Parathyroid adenoma (tissue), 2 donors: ENCODE measurements at regions not wholly inside any gene's neighbourhood (a gene's known extent, or its start where the extent isn't known, plus 50 kb on each side); places are given as distances from the start of the nearest gene placed in this dataset.

Experiments used
- H2AFZ ChIP-seq: fragments of 300-600 bp; sonication (generic); one replicate; pipeline ENCODE4 v1.7.0; 2017; ENCODE audit warnings: antibody characterized with exemption, mild to moderate bottlenecking
- H3K27ac ChIP-seq: fragments of 300-600 bp; sonication (generic); one replicate; pipeline ENCODE4 v1.7.0; 2017
- H3K27me3 ChIP-seq: fragments of 300-600 bp; sonication (generic); one replicate; pipeline ENCODE4 v1.7.0; 2017; ENCODE audit warnings: low read length; ENCODE audit not compliant: control insufficient read depth, insufficient read depth
- H3K36me3 ChIP-seq: fragments of 300-600 bp; sonication (generic); one replicate; pipeline ENCODE4 v1.7.0; 2017; ENCODE audit warnings: low read length; ENCODE audit not compliant: control insufficient read depth, insufficient read depth
- H3K4me1 ChIP-seq: fragments of 300-600 bp; sonication (generic); one replicate; pipeline ENCODE4 v1.7.0; 2017; ENCODE audit warnings: control low read depth
- H3K4me2 ChIP-seq: fragments of 300-600 bp; sonication (generic); one replicate; pipeline ENCODE4 v1.7.0; 2017; ENCODE audit warnings: low read length
- H3K4me3 ChIP-seq: fragments of 300-600 bp; sonication (generic); one replicate; pipeline ENCODE4 v1.7.0; 2017; ENCODE audit warnings: low read depth, low read length
- H3K79me2 ChIP-seq: fragments of 300-600 bp; sonication (generic); one replicate; pipeline ENCODE4 v1.7.0; 2017; ENCODE audit warnings: control low read depth
- H3K9ac ChIP-seq: fragments of 300-600 bp; sonication (generic); one replicate; pipeline ENCODE4 v1.7.0; 2017; ENCODE audit warnings: mild to moderate bottlenecking
- H3K9me3 ChIP-seq: fragments of 300-600 bp; sonication (generic); one replicate; pipeline ENCODE4 v1.7.0; 2017; ENCODE audit warnings: low read length; ENCODE audit not compliant: control insufficient read depth
- TF ChIP-seq, protein P1 (sequence below): fragments of 300-600 bp; sonication (generic); IDR thresholded peaks from one replicate; pipeline ENCODE4 v1.7.0; 2017; ENCODE audit warnings: antibody characterized with exemption, mild to moderate bottlenecking
- donor health status: primary hyperparathyroidism.

GRCh38 chr4:180636696-180637404, 1606.4 kb upstream of the TENM3 start:
- no peak overlapping the region for H3K27ac ChIP-seq
- H2AFZ ChIP-seq: no peak overlapping the region
- no peaks in the 10 kb centered on the region for H3K4me1 ChIP-seq
- H3K9me3 ChIP-seq: no peaks in the 10 kb centered on the region
- H3K27me3 ChIP-seq: no peaks in the 10 kb centered on the region
- H3K79me2 ChIP-seq: no peaks in the 10 kb centered on the region
- no peak overlapping the region for H3K4me3 ChIP-seq
- H3K4me2 ChIP-seq: no peak overlapping the region
- H3K36me3 ChIP-seq: no peaks in the 10 kb centered on the region
- TF ChIP-seq, protein P1, sequence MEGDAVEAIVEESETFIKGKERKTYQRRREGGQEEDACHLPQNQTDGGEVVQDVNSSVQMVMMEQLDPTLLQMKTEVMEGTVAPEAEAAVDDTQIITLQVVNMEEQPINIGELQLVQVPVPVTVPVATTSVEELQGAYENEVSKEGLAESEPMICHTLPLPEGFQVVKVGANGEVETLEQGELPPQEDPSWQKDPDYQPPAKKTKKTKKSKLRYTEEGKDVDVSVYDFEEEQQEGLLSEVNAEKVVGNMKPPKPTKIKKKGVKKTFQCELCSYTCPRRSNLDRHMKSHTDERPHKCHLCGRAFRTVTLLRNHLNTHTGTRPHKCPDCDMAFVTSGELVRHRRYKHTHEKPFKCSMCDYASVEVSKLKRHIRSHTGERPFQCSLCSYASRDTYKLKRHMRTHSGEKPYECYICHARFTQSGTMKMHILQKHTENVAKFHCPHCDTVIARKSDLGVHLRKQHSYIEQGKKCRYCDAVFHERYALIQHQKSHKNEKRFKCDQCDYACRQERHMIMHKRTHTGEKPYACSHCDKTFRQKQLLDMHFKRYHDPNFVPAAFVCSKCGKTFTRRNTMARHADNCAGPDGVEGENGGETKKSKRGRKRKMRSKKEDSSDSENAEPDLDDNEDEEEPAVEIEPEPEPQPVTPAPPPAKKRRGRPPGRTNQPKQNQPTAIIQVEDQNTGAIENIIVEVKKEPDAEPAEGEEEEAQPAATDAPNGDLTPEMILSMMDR: no peak
- H3K9ac ChIP-seq: no peak overlapping the region

- H3K9me3 ChIP-seq: no peaks in the 10 kb centered on the region
- no peak overlapping the region for H3K4me2 ChIP-seq
- H3K36me3 ChIP-seq: no peaks in the 10 kb centered on the region
- no peaks in the 10 kb centered on the region for H3K79me2 ChIP-seq
- H3K27ac ChIP-seq: no peak overlapping the region
- TF ChIP-seq, protein P1: no peak
- no peak overlapping the region for H3K9ac ChIP-seq
- H3K4me1 ChIP-seq: no peaks in the 10 kb centered on the region
- H3K4me3 ChIP-seq: no peak overlapping the region
- no peaks in the 10 kb centered on the region for H3K27me3 ChIP-seq
- H2AFZ ChIP-seq: no peak overlapping the region
Measured at GRCh38 chr4:180637616-180638015, 1605.6 kb upstream of the TENM3 start.

GRCh38 chr4:180640193-180640592, 1603.0 kb upstream of the TENM3 start:
- H3K9me3 ChIP-seq: no peaks in the 10 kb centered on the region
- H3K4me2 ChIP-seq: no peak overlapping the region
- H3K27ac ChIP-seq: no peak overlapping the region
- TF ChIP-seq, protein P1: no peak
- no peaks in the 10 kb centered on the region for H3K27me3 ChIP-seq
- H3K4me3 ChIP-seq: no peak overlapping the region
- no peaks in the 10 kb centered on the region for H3K36me3 ChIP-seq
- no peak overlapping the region for H3K9ac ChIP-seq
- H2AFZ ChIP-seq: no peak overlapping the region
- no peaks in the 10 kb centered on the region for H3K79me2 ChIP-seq
- H3K4me1 ChIP-seq: no peaks in the 10 kb centered on the region

DNA sequence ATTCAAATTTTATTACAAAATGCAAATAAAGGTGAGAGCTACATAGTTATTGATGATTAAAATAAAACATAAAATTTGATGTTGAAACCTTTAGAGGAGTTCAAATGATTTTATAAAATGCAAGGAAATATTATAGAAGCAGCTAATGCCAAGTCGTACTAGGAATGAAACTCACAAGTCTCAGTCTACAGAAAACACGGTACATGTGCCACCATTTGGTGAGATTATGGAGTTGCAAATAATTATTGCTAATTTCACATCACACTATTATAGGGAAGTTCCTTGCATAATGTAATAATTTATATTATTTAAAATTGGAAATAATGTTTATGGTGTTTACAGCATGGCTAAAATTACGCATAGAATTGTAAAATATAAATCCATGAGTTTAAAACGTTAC, 1601.7 kb upstream of the TENM3 start:
- H3K4me1 ChIP-seq: no peaks in the 10 kb centered on the region
- no peaks in the 10 kb centered on the region for H3K9me3 ChIP-seq
- H3K27ac ChIP-seq: no peak overlapping the region
- no peaks in the 10 kb centered on the region for H3K27me3 ChIP-seq
- H3K4me3 ChIP-seq: no peak overlapping the region
- no peak overlapping the region for H3K4me2 ChIP-seq
- H3K9ac ChIP-seq: no peak overlapping the region
- H2AFZ ChIP-seq: no peak overlapping the region
- H3K79me2 ChIP-seq: no peaks in the 10 kb centered on the region
- TF ChIP-seq, protein P1: no peak
- H3K36me3 ChIP-seq: no peaks in the 10 kb centered on the region

DNA sequence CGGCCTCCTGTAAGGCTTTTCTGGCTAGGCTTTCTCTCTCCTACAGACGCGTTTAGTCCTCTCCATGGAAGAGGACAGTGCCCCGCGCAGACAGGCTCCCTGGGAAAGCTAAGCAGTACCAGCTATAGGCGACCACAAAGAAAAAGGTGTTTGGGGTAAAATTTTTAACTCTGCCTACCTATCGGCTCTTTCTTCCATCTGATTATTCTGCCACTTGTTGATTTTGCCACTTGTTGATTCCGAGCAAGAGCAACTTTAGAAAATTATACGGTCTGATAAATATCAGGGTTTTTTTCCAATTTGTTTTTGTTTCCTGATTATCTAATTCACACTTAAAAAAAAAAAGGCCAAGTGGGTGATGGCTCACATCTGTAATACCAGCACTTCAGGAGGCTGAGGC, 1600.5 kb upstream of the TENM3 start:
- no peak overlapping the region for H2AFZ ChIP-seq
- H3K4me1 ChIP-seq: no peaks in the 10 kb centered on the region
- no peaks in the 10 kb centered on the region for H3K79me2 ChIP-seq
- no peaks in the 10 kb centered on the region for H3K9me3 ChIP-seq
- H3K27me3 ChIP-seq: no peaks in the 10 kb centered on the region
- no peak overlapping the region for H3K27ac ChIP-seq
- no peak overlapping the region for H3K9ac ChIP-seq
- H3K4me2 ChIP-seq: no peak overlapping the region
- no peaks in the 10 kb centered on the region for H3K36me3 ChIP-seq
- H3K4me3 ChIP-seq: no peak overlapping the region
- TF ChIP-seq, protein P1: no peak
